B cell (primary cell): ENCODE measurements at regions not wholly inside any gene's neighbourhood (a gene's known extent, or its start where the extent isn't known, plus 50 kb on each side); places are given as distances from the start of the nearest gene placed in this dataset.

Source experiments
- EZH2 ChIP-seq: IDR thresholded peaks from 2 replicates; pipeline ENCODE4 v1.6.1; 2012; ENCODE audit warnings: borderline replicate concordance, low read depth, mild to moderate bottlenecking, moderate library complexity, low read length; ENCODE audit not compliant: insufficient read depth, poor library complexity, severe bottlenecking
- TF ChIP-seq, protein P1 (sequence below): fragments of 200-600 bp; IDR thresholded peaks from one replicate; pipeline ENCODE4 v1.8.0; 2022; ENCODE audit warnings: antibody characterized with exemption, mild to moderate bottlenecking

DNA sequence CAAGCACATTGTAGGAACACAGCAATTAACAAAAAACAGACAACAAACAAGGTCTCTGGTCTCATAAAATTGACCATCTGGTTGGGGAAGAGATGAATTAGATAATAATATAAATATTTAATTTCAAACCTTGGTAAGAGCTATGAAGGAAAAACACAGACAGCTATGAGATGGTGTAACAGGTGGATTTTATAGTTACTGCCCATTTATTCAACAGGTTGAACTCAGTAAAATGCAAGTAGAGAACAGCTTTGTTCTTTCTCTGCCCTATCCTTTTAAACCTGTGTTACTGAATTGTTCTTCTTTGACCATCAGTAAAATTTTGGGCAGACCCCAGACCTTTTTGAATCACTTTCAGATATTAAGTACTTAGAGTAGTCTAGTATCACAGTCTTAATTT is 77.6 kb upstream of the FAM216B start:
- TF ChIP-seq, protein P1, sequence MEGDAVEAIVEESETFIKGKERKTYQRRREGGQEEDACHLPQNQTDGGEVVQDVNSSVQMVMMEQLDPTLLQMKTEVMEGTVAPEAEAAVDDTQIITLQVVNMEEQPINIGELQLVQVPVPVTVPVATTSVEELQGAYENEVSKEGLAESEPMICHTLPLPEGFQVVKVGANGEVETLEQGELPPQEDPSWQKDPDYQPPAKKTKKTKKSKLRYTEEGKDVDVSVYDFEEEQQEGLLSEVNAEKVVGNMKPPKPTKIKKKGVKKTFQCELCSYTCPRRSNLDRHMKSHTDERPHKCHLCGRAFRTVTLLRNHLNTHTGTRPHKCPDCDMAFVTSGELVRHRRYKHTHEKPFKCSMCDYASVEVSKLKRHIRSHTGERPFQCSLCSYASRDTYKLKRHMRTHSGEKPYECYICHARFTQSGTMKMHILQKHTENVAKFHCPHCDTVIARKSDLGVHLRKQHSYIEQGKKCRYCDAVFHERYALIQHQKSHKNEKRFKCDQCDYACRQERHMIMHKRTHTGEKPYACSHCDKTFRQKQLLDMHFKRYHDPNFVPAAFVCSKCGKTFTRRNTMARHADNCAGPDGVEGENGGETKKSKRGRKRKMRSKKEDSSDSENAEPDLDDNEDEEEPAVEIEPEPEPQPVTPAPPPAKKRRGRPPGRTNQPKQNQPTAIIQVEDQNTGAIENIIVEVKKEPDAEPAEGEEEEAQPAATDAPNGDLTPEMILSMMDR = no peak
- TF ChIP-seq EZH2 = no peak
